ENCODE measurements at regions not wholly inside any gene's neighbourhood (a gene's known extent, or its start where the extent isn't known, plus 50 kb on each side); places are given as distances from the start of the nearest gene placed in this dataset.

DNA sequence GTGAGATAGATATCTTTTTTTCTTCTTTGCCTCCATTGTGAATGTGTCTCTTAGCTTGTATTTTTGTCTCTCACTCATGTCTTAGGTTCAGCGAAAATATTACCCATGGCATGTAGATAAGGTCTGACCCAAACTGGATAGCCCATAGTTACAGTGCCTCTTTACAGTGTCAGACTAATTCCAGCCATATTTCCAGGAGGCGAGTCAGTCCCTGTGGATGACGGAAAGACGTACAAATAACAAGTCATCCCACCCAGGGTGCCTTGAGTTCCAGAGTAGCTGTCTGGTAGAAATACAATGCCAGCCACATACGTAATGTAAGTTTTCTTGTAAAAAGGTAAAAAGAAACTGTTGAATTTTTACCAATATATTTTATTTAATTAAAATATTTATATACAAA is 157.3 kb downstream of the ZNF281 start:
- TF ChIP-seq EZH2 (IDR thresholded peaks at IDR 0.05; ENCODE audit: borderline replicate concordance, low read length): no peak
- TF ChIP-seq, protein P1, sequence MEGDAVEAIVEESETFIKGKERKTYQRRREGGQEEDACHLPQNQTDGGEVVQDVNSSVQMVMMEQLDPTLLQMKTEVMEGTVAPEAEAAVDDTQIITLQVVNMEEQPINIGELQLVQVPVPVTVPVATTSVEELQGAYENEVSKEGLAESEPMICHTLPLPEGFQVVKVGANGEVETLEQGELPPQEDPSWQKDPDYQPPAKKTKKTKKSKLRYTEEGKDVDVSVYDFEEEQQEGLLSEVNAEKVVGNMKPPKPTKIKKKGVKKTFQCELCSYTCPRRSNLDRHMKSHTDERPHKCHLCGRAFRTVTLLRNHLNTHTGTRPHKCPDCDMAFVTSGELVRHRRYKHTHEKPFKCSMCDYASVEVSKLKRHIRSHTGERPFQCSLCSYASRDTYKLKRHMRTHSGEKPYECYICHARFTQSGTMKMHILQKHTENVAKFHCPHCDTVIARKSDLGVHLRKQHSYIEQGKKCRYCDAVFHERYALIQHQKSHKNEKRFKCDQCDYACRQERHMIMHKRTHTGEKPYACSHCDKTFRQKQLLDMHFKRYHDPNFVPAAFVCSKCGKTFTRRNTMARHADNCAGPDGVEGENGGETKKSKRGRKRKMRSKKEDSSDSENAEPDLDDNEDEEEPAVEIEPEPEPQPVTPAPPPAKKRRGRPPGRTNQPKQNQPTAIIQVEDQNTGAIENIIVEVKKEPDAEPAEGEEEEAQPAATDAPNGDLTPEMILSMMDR (conservative IDR thresholded peaks at IDR 0.05 in 1 of 2, IDR thresholded peaks at IDR 0.05 in 1 of 2; ENCODE audit: extremely low read depth in 1 of 2, insufficient read depth in 1 of 2, low read depth in 1 of 2, low read length in 2 of 2): no peak
